ENCODE measurements at regions not wholly inside any gene's neighbourhood (a gene's known extent, or its start where the extent isn't known, plus 50 kb on each side); places are given as distances from the start of the nearest gene placed in this dataset.

DNA sequence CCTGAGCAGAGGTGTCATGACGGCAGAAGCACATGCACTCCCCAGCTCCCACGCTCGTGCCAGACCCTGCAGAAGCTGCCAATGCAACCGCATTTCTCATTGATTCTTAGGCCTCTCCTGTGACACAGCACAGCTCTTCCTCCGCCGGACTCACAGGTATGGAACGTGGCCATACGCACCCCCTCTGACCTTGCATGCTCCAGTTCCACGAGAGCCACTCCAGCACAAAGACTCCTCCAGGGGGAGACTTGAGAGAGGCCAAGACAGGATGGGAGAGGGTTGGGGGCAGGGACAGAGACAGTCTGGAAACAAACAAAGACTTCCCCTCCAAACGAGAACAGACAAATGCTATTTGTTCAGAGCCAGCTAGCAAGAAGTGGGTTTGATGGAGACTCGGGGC lies 124.3 kb upstream of the PPP2R2D start:
- Histone ChIP-seq H3K4me1 (no peaks in the 10 kb centered on the region), H3K36me3 (ENCODE audit: low read depth, missing control alignments) (no peaks in the 10 kb centered on the region), H3K27me3 (no peaks in the 10 kb centered on the region), H3K4me3 (no peak overlapping the region), H3K9me3 (no peaks in the 10 kb centered on the region), H3K27ac (no peak overlapping the region)
- no peak for DNase-seq
- intact Hi-C loops (cut with DNase I; ENCODE audit: low total_unique reads) = no loop called here
- WGBS, 2 donors = 83% methylated on average over 11 of the region's 11 CpGs
- TF ChIP-seq, protein P1, sequence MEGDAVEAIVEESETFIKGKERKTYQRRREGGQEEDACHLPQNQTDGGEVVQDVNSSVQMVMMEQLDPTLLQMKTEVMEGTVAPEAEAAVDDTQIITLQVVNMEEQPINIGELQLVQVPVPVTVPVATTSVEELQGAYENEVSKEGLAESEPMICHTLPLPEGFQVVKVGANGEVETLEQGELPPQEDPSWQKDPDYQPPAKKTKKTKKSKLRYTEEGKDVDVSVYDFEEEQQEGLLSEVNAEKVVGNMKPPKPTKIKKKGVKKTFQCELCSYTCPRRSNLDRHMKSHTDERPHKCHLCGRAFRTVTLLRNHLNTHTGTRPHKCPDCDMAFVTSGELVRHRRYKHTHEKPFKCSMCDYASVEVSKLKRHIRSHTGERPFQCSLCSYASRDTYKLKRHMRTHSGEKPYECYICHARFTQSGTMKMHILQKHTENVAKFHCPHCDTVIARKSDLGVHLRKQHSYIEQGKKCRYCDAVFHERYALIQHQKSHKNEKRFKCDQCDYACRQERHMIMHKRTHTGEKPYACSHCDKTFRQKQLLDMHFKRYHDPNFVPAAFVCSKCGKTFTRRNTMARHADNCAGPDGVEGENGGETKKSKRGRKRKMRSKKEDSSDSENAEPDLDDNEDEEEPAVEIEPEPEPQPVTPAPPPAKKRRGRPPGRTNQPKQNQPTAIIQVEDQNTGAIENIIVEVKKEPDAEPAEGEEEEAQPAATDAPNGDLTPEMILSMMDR (IDR thresholded peaks at IDR 0.05) = no peak

DNA sequence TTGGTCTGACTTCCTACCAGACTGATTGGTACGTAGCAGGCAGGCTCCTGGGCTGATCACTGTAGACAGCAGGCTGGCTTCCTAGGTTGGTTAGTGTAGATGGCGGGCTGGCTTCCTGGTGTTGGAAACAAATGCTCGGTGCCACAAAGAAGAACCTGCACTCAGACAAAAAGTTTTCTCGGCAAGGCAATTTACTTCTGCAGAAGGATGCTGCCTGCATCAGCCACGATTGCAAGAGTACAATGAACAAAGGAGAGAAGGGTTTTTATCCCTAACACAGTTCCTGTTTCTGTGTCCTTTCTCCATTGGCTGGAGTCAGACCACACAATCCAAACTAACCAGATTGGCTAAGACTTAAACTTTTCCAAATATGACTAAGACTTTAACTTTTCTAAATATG lies 123.6 kb upstream of the PPP2R2D start:
- 90 to 94% methylated on average over 5 of the region's 5 CpGs for WGBS, 2 donors
- H3K27me3 ChIP-seq = no peaks in the 10 kb centered on the region
- no peaks in the 10 kb centered on the region for H3K36me3 ChIP-seq (ENCODE audit: low read depth, missing control alignments)
- TF ChIP-seq POLR2A (IDR thresholded peaks at IDR 0.05) = no peak
- TF ChIP-seq, protein P1 (IDR thresholded peaks at IDR 0.05) = no peak
- H3K4me3 ChIP-seq = no peak overlapping the region
- intact Hi-C loops (cut with DNase I; ENCODE audit: low total_unique reads) = no loop called here
- no peaks in the 10 kb centered on the region for H3K4me1 ChIP-seq
- DNase-seq = no peak
- no peak overlapping the region for H3K27ac ChIP-seq
- H3K9me3 ChIP-seq = no peaks in the 10 kb centered on the region

DNA sequence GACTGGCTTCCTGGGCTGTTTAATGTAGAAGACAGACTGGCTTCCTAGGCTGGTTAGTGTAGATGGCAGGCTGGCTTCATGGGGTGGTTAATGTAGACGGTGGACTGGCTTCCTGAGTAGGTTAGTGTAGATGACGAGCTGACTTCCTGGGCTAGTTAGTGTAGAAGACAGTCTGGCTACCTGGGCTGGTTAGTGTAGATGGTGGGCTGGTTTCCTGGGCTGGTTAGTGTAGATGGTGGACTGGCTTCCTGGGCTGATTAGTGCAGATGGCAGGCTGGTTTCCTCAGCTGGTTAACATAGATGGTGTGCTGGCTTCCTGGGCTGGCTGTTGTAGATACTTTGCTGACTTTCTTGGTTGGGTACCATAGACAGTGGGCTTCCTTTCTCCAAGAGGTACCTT lies 122.9 kb upstream of the PPP2R2D start:
- 87 to 89% methylated on average over 2 of the region's 2 CpGs for WGBS, 2 donors
- Histone ChIP-seq H3K4me1 (no peaks in the 10 kb centered on the region), H3K27ac (no peak overlapping the region), H3K4me3 (no peak overlapping the region), H3K9me3 (no peaks in the 10 kb centered on the region), H3K27me3 (no peaks in the 10 kb centered on the region), H3K36me3 (ENCODE audit: low read depth, missing control alignments) (no peaks in the 10 kb centered on the region)
- no peak for DNase-seq
- TF ChIP-seq, protein P1 (IDR thresholded peaks at IDR 0.05) = no peak
- no peak for TF ChIP-seq POLR2A (IDR thresholded peaks at IDR 0.05)
- intact Hi-C loops (cut with DNase I; ENCODE audit: low total_unique reads) = no loop called here

DNA sequence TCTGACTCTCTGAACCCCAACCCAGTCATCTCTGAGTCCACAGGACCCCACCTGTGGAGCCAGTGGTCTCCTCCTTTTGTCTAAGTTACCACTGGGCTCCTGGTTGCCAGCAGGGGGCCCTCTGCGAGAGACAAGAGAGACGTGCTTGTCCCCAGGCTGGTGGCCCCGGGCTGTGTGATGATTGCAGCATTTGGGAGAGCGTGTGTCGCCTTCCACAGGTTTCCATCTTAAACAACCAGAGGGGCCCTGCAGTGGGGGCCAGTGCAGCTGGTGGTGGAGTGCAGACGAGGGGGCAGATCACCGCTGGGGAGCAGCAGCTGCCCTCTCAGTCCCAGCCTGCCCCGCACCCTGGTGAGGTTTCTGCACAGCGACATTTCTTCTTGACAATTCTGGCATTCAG lies 122.4 kb upstream of the PPP2R2D start:
- no peak for TF ChIP-seq POLR2A (IDR thresholded peaks at IDR 0.05)
- TF ChIP-seq, protein P1 (IDR thresholded peaks at IDR 0.05) = no peak

DNA sequence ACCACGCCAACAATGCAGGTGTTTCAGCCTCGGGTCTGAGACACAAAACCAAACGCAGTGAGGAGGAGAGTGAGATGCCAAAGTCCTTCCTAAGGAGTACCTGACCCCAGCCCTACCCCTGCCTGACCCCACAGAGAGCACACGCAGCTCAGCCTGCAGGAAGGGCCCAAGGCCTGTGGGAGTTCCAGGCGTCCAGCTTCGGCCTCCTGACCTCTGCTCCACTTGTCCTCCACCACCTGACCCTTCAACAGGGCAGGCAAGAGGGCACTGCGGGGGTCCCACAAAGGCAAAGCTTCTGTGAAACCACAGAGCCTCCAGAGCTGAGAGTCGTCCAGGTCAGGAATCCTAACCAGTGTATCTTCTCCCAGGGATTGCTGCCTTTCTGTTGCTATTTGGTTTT lies 122.0 kb upstream of the PPP2R2D start:
- DNase-seq = no peak
- WGBS, 2 donors = 86 to 95% methylated on average over 2 to 8 of the region's 8 CpGs
- intact Hi-C loops (cut with DNase I; ENCODE audit: low total_unique reads) = no loop called here
- Histone ChIP-seq H3K27me3 (no peaks in the 10 kb centered on the region), H3K27ac (no peak overlapping the region), H3K4me1 (no peaks in the 10 kb centered on the region), H3K4me3 (no peak overlapping the region), H3K9me3 (no peaks in the 10 kb centered on the region), H3K36me3 (ENCODE audit: low read depth, missing control alignments) (no peaks in the 10 kb centered on the region)
- TF ChIP-seq, protein P1 (IDR thresholded peaks at IDR 0.05) = no peak
- TF ChIP-seq POLR2A (IDR thresholded peaks at IDR 0.05) = no peak

More for the DNA sequence above, 122.4 kb upstream of the PPP2R2D start:
- no peak overlapping the region for H3K4me3 ChIP-seq
- H3K36me3 ChIP-seq (ENCODE audit: low read depth, missing control alignments) = no peaks in the 10 kb centered on the region
- DNase-seq = no peak
- no peak overlapping the region for H3K27ac ChIP-seq
- H3K9me3 ChIP-seq = no peaks in the 10 kb centered on the region
- H3K4me1 ChIP-seq = no peaks in the 10 kb centered on the region
- WGBS, 2 donors = 86 to 89% methylated on average over 9 of the region's 9 CpGs
- no peaks in the 10 kb centered on the region for H3K27me3 ChIP-seq
- intact Hi-C loops (cut with DNase I; ENCODE audit: low total_unique reads) = no loop called here

Measured in testis (tissue), 2 donors.